H1 (cell line): ENCODE measurements at regions not wholly inside any gene's neighbourhood (a gene's known extent, or its start where the extent isn't known, plus 50 kb on each side); places are given as distances from the start of the nearest gene placed in this dataset.

Experiments
- CTCF ChIA-PET: fragments of 300-600 bp; sonication (Branson Sonifier 250); formaldehyde crosslinking; loops from one replicate; lab custom pipeline; 2021; ENCODE audit not compliant: partially characterized antibody; lab: Charles Lee
- POLR2A ChIA-PET: fragments of 300-600 bp; sonication (Branson Sonifier 250); formaldehyde crosslinking; loops from one replicate; lab custom pipeline; 2021; ENCODE audit warnings: inconsistent platforms; ENCODE audit not compliant: partially characterized antibody; lab: Charles Lee
- DNase-seq, 2 experiments: peaks; one replicate each; pipeline versions ENCODE4 v3.0.0 to v3.0.0-alpha.2; 2010 to 2022; ENCODE audit warnings: low spot score in 2 of 2, low read depth in 1 of 2, mixed read lengths in 1 of 2
- FAIRE-seq: peaks from 2 replicates; lab custom pipeline; 2011; peaks lifted over from hg19 to GRCh38; lab: Jason Lieb, UNC
- H2AFZ ChIP-seq: 2 replicates; pipeline ENCODE4 v1.8.1; 2012; ENCODE audit warnings: low read length, inconsistent platforms
- H2AK5ac ChIP-seq: 2 replicates; pipeline ENCODE4 v1.6.1; 2013; ENCODE audit warnings: low read depth, low read length
- H2BK120ac ChIP-seq: replicated peaks from 2 replicates; pipeline ENCODE3; 2013; ENCODE audit warnings: low read depth, low read length, inconsistent platforms
- H2BK12ac ChIP-seq: 2 replicates; pipeline ENCODE4 v1.6.1; 2013; ENCODE audit warnings: low read depth, low read length
- H2BK15ac ChIP-seq: 2 replicates; pipeline ENCODE4 v1.6.1; 2013; ENCODE audit warnings: low read length
- H2BK20ac ChIP-seq: 2 replicates; pipeline ENCODE4 v1.6.1; 2013; ENCODE audit warnings: low read length
- H2BK5ac ChIP-seq: 2 replicates; pipeline ENCODE4 v1.6.1; 2013; ENCODE audit warnings: low read depth, low read length
- H3K14ac ChIP-seq: 2 replicates; pipeline ENCODE4 v1.6.1; 2013; ENCODE audit warnings: inconsistent platforms; ENCODE audit not compliant: insufficient read length
- H3K18ac ChIP-seq: 2 replicates; pipeline ENCODE4 v1.6.1; 2013; ENCODE audit warnings: low read length; ENCODE audit errors: extremely low read depth
- H3K23ac ChIP-seq: 2 replicates; pipeline ENCODE4 v1.6.1; 2013; ENCODE audit warnings: inconsistent platforms; ENCODE audit not compliant: insufficient read length
- H3K23me2 ChIP-seq: 2 replicates; pipeline ENCODE4 v1.6.1; 2013; ENCODE audit warnings: low read depth, low read length
- H3K27ac ChIP-seq: 2 replicates; pipeline ENCODE4 v1.6.1; 2011; ENCODE audit warnings: low read depth, low read length, inconsistent platforms
- H3K27me3 ChIP-seq, 4 experiments: replicated peaks in 1 of 4; 1 replicate in 1 of 4; 2 replicates in 3 of 4; pipeline versions ENCODE4 v1.6.1 to v1.8.1; 2011 to 2013; ENCODE audit warnings: low read length in 3 of 4, mild to moderate bottlenecking in 3 of 4, inconsistent platforms in 2 of 4, mixed read lengths in 2 of 4, moderate library complexity in 1 of 4; ENCODE audit not compliant: control insufficient read depth in 3 of 4, insufficient read depth in 3 of 4; ENCODE audit errors: extremely low read depth in 1 of 4
- H3K36me3 ChIP-seq, 4 experiments: 2 replicates each; pipeline versions ENCODE4 v1.6.1 to v1.8.1; 2011 to 2013; ENCODE audit warnings: mild to moderate bottlenecking in 4 of 4, low read length in 3 of 4, moderate library complexity in 2 of 4, control low read depth in 1 of 4, inconsistent platforms in 1 of 4; ENCODE audit not compliant: insufficient read depth in 4 of 4, control insufficient read depth in 2 of 4
- H3K4ac ChIP-seq: replicated peaks from 2 replicates; pipeline ENCODE3; 2013; ENCODE audit warnings: low read length, low read depth, mixed read lengths, inconsistent platforms; ENCODE audit not compliant: insufficient read length
- H3K4me1 ChIP-seq, 4 experiments: replicated peaks in 1 of 4; 1 replicate in 1 of 4; 2 replicates in 3 of 4; pipeline versions ENCODE4 v1.6.1 to v1.8.1; 2011 to 2013; ENCODE audit warnings: low read length in 3 of 4, inconsistent platforms in 2 of 4, mixed read lengths in 1 of 4; ENCODE audit not compliant: insufficient read depth in 4 of 4, control insufficient read depth in 3 of 4
- H3K4me2 ChIP-seq, 2 experiments: 2 replicates each; pipeline versions ENCODE4 v1.6.1 to v1.8.1; 2011 to 2013; ENCODE audit warnings: low read depth in 2 of 2, low read length in 2 of 2, control low read depth in 1 of 2, inconsistent platforms in 1 of 2, mild to moderate bottlenecking in 1 of 2; ENCODE audit not compliant: insufficient read depth in 1 of 2
- H3K4me3 ChIP-seq, 4 experiments: fragments of 200-600, 300-600 bp in 1 of 4; sonication (generic), shearing (Covaris generic), sonication (Bioruptor Twin) in 1 of 4; 2 replicates each; pipeline versions ENCODE4 v1.5.1 to v1.8.1; 2011 to 2016; ENCODE audit warnings: low read length in 4 of 4, low read depth in 3 of 4, control low read depth in 2 of 4, inconsistent platforms in 2 of 4, mild to moderate bottlenecking in 2 of 4, mixed read lengths in 1 of 4, moderate library complexity in 1 of 4; ENCODE audit not compliant: insufficient read depth in 2 of 4; ENCODE audit errors: extremely low read depth in 1 of 4
- H3K56ac ChIP-seq: replicated peaks from 2 replicates; pipeline ENCODE3; 2013; ENCODE audit warnings: low read depth, mild to moderate bottlenecking, mixed read lengths, low read length, inconsistent platforms; ENCODE audit not compliant: insufficient read length
- H3K79me1 ChIP-seq: 2 replicates; pipeline ENCODE4 v1.6.1; 2013; ENCODE audit warnings: low read depth, low read length, control low read depth
- H3K79me2 ChIP-seq, 2 experiments: 2 replicates each; pipeline versions ENCODE4 v1.6.1 to v1.8.1; 2012 to 2013; ENCODE audit warnings: low read length in 2 of 2, mild to moderate bottlenecking in 2 of 2, inconsistent platforms in 1 of 2; ENCODE audit not compliant: insufficient read depth in 2 of 2, control insufficient read depth in 1 of 2
- H3K9ac ChIP-seq, 4 experiments: replicated peaks in 1 of 4; 1 replicate in 1 of 4; 2 replicates in 3 of 4; pipeline versions ENCODE4 v1.6.1 to v1.8.1; 2011 to 2013; ENCODE audit warnings: low read depth in 3 of 4, low read length in 3 of 4, control low read depth in 2 of 4, mild to moderate bottlenecking in 2 of 4, moderate library complexity in 2 of 4, inconsistent platforms in 1 of 4; ENCODE audit errors: extremely low read depth in 1 of 4
- H3K9me3 ChIP-seq, 2 experiments: 2 replicates each; pipeline versions ENCODE4 v1.6.1 to v1.8.1; 2012 to 2013; ENCODE audit warnings: mild to moderate bottlenecking in 2 of 2, moderate library complexity in 2 of 2, control low read depth in 1 of 2, inconsistent platforms in 1 of 2, low read depth in 1 of 2, low read length in 1 of 2, mixed read lengths in 1 of 2; ENCODE audit not compliant: insufficient read depth in 2 of 2
- H4K20me1 ChIP-seq, 2 experiments: replicated peaks in 1 of 2; 2 replicates each; pipeline versions ENCODE3 to v1.8.1; 2011 to 2013; ENCODE audit warnings: inconsistent platforms in 2 of 2, low read length in 2 of 2, mild to moderate bottlenecking in 1 of 2; ENCODE audit not compliant: insufficient read depth in 2 of 2, control insufficient read depth in 1 of 2
- H4K5ac ChIP-seq: 2 replicates; pipeline ENCODE4 v1.6.1; 2013; ENCODE audit warnings: low read length, low read depth, mixed read lengths, inconsistent platforms; ENCODE audit not compliant: insufficient read length
- H4K8ac ChIP-seq: 2 replicates; pipeline ENCODE4 v1.8.0; 2013; ENCODE audit warnings: mild to moderate bottlenecking, moderate library complexity, low read length, inconsistent platforms; ENCODE audit not compliant: insufficient read depth; ENCODE audit errors: extremely low read depth
- H4K91ac ChIP-seq: replicated peaks from 2 replicates; pipeline ENCODE3; 2013; ENCODE audit warnings: low read length, mixed read lengths, inconsistent platforms; ENCODE audit not compliant: insufficient read length
- CBX5 ChIP-seq: fragments of 300-800, 300-1000 bp; sonication (generic); IDR thresholded peaks from 2 replicates; pipeline ENCODE4 v1.7.1; 2016; ENCODE audit warnings: antibody characterized with exemption, low read length, low read depth
- MAFK ChIP-seq: IDR thresholded peaks from 2 replicates; pipeline ENCODE4 v1.6.1; 2012; ENCODE audit warnings: low read depth, mild to moderate bottlenecking, improper control_type of control experiment, low read length
- WGBS, 2 experiments: shearing (Covaris generic) in 1 of 2; methylation state at CpG; one replicate each; pipeline versions ENCODE4 v1.1.6 to v1.1.7; 2013 to 2015; ENCODE audit warnings: low lambda C conversion rate in 2 of 2, mixed read lengths in 2 of 2, inconsistent platforms in 1 of 2, low coverage in 1 of 2, missing lambda C conversion rate in 1 of 2; ENCODE audit not compliant: insufficient replicate concordance in 2 of 2, insufficient coverage in 1 of 2, insufficient read length in 1 of 2; ENCODE audit errors: extremely low coverage in 1 of 2, missing lambda C conversion rate in 1 of 2; 5-methylcytosine and 5-hydroxymethylcytosine counted together

DNA sequence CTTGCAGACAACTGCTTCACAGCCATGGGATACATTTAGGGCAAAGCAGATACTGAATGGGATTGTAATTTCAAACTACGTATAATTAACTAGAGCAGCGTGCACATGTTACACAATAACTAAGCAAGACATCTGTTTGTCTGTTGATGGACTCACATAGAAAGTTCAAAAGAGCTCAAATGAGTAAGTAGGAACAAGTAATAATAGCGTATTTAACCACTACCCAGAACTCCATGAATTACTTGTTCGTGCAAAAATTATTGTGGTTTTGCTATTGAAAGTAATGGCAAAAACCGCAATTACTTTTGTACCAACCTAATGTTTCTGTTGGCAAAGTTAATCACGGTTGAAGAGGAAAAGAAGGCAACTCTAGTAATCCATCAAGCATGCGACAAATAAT is 825.4 kb downstream of the PCDH18 start:
- H4K5ac ChIP-seq: no peak overlapping the region
- no peak for FAIRE-seq
- CTCF ChIA-PET: no interaction called here

More for the DNA sequence above, 825.4 kb downstream of the PCDH18 start:
- H3K23ac ChIP-seq: no peak overlapping the region
- H2BK15ac ChIP-seq: no peak overlapping the region
- no peaks in the 10 kb centered on the region for H3K36me3 ChIP-seq
- no peak overlapping the region for H2AK5ac ChIP-seq
- no peak overlapping the region for H3K56ac ChIP-seq
- no peaks in the 10 kb centered on the region for H3K79me1 ChIP-seq
- no peak overlapping the region for H3K4ac ChIP-seq
- H4K91ac ChIP-seq: no peak overlapping the region
- no peaks in the 10 kb centered on the region for H3K9me3 ChIP-seq
- H3K4me3 ChIP-seq: no peak overlapping the region
- H3K4me1 ChIP-seq: no peaks in the 10 kb centered on the region
- no peaks in the 10 kb centered on the region for H3K27me3 ChIP-seq
- H3K18ac ChIP-seq: no peak overlapping the region
- no peak overlapping the region for H3K9ac ChIP-seq
- H3K27ac ChIP-seq: no peak overlapping the region
- H3K14ac ChIP-seq: no peak overlapping the region
- no peak overlapping the region for H2BK5ac ChIP-seq
- WGBS, 2 experiments: 89% methylated on average over 7 of the region's 7 CpGs; no CpG with 5 or more reads in 1 of the 2 experiments
- H3K23me2 ChIP-seq: no peaks in the 10 kb centered on the region
- no peaks in the 10 kb centered on the region for H4K20me1 ChIP-seq
- H2BK120ac ChIP-seq: no peak overlapping the region
- H4K8ac ChIP-seq: no peak overlapping the region
- no peaks in the 10 kb centered on the region for H3K79me2 ChIP-seq
- no peak for TF ChIP-seq MAFK
- no peak for TF ChIP-seq CBX5
- TF ChIP-seq, all 59 proteins: peak for 0
- POLR2A ChIA-PET: no interaction called here
- H2BK12ac ChIP-seq: no peak overlapping the region
- no peak for DNase-seq
- H2BK20ac ChIP-seq: no peak overlapping the region
- H2AFZ ChIP-seq: no peak overlapping the region; the same call in 1 of the 2 replicates
- no peak overlapping the region for H3K4me2 ChIP-seq
